H9 (cell line): ENCODE measurements at regions not wholly inside any gene's neighbourhood (a gene's known extent, or its start where the extent isn't known, plus 50 kb on each side); places are given as distances from the start of the nearest gene placed in this dataset.
A peak's percentile ranks its signal among the peaks of the same experiment; 100 is the strongest.

ENCODE experiments used
- DNase-seq: peaks from one replicate; pipeline ENCODE4 v3.0.0-alpha.2; 2017
- H2AFZ ChIP-seq: one replicate; pipeline ENCODE4 v1.6.1; 2013; ENCODE audit warnings: mild to moderate bottlenecking, low read length, control low read depth, moderate library complexity
- H2AK5ac ChIP-seq: 2 replicates; pipeline ENCODE4 v1.6.1; 2013; ENCODE audit warnings: low read length, control low read depth, mixed read lengths; ENCODE audit not compliant: insufficient read length
- H2BK120ac ChIP-seq: one replicate; pipeline ENCODE4 v1.6.1; 2013; ENCODE audit warnings: low read depth, mild to moderate bottlenecking, low read length, control low read depth, inconsistent platforms; ENCODE audit not compliant: poor library complexity, severe bottlenecking
- H2BK12ac ChIP-seq: 2 replicates; pipeline ENCODE4 v1.6.1; 2013; ENCODE audit warnings: low read length, control low read depth, mixed read lengths, low read depth; ENCODE audit not compliant: insufficient read length
- H2BK15ac ChIP-seq: 2 replicates; pipeline ENCODE4 v1.6.1; 2013; ENCODE audit warnings: low read depth, low read length, control low read depth
- H2BK20ac ChIP-seq: one replicate; pipeline ENCODE4 v1.6.1; 2013; ENCODE audit warnings: low read depth, mild to moderate bottlenecking, low read length, control low read depth, inconsistent platforms; ENCODE audit not compliant: poor library complexity, severe bottlenecking
- H2BK5ac ChIP-seq: 2 replicates; pipeline ENCODE4 v1.6.1; 2013; ENCODE audit warnings: low read length, control low read depth, mixed read lengths; ENCODE audit not compliant: insufficient read length
- H3K14ac ChIP-seq: 2 replicates; pipeline ENCODE4 v1.6.1; 2013; ENCODE audit warnings: low read length, control low read depth; ENCODE audit not compliant: insufficient read depth
- H3K18ac ChIP-seq: 2 replicates; pipeline ENCODE4 v1.6.1; 2013; ENCODE audit warnings: low read depth, mild to moderate bottlenecking, mixed read lengths, low read length, control low read depth; ENCODE audit not compliant: insufficient read length
- H3K23ac ChIP-seq: 2 replicates; pipeline ENCODE4 v1.6.1; 2013; ENCODE audit warnings: low read length, control low read depth, mixed read lengths, low read depth; ENCODE audit not compliant: insufficient read length
- H3K23me2 ChIP-seq: 2 replicates; pipeline ENCODE4 v1.6.1; 2013; ENCODE audit warnings: low read depth, mild to moderate bottlenecking, mixed read lengths, low read length, control low read depth; ENCODE audit not compliant: insufficient read length, poor library complexity, severe bottlenecking
- H3K27ac ChIP-seq: 2 replicates; pipeline ENCODE4 v1.5.1; 2013; ENCODE audit warnings: low read length, control low read depth, mixed read lengths, low read depth; ENCODE audit not compliant: insufficient read length
- H3K27me3 ChIP-seq: 2 replicates; pipeline ENCODE4 v1.6.1; 2013; ENCODE audit warnings: low read length, control low read depth, inconsistent platforms; ENCODE audit not compliant: insufficient read depth
- H3K4ac ChIP-seq: 2 replicates; pipeline ENCODE4 v1.6.1; 2013; ENCODE audit warnings: low read depth, mild to moderate bottlenecking, control low read depth, inconsistent platforms, low read length, moderate library complexity
- H3K4me1 ChIP-seq: 2 replicates; pipeline ENCODE4 v1.6.1; 2013; ENCODE audit warnings: low read length, control low read depth, inconsistent platforms; ENCODE audit not compliant: insufficient read depth
- H3K4me2 ChIP-seq: 2 replicates; pipeline ENCODE4 v1.6.1; 2013; ENCODE audit warnings: low read length, control low read depth, mixed read lengths; ENCODE audit not compliant: insufficient read length, insufficient read depth
- H3K56ac ChIP-seq: 2 replicates; pipeline ENCODE4 v1.6.1; 2013; ENCODE audit warnings: low read depth, mild to moderate bottlenecking, mixed read lengths, low read length, control low read depth; ENCODE audit not compliant: insufficient read length
- H3K79me1 ChIP-seq: 2 replicates; pipeline ENCODE4 v1.6.1; 2013; ENCODE audit warnings: low read depth, mild to moderate bottlenecking, moderate library complexity, low read length, control low read depth, inconsistent platforms; ENCODE audit not compliant: insufficient read depth, poor library complexity, severe bottlenecking
- H3K79me2 ChIP-seq: 2 replicates; pipeline ENCODE4 v1.6.1; 2013; ENCODE audit warnings: low read length, control low read depth, inconsistent platforms; ENCODE audit not compliant: insufficient read depth
- H3K9ac ChIP-seq: 2 replicates; pipeline ENCODE4 v1.6.1; 2013; ENCODE audit warnings: low read length, control low read depth, mixed read lengths; ENCODE audit not compliant: insufficient read length; ENCODE audit errors: extremely low read depth
- H3K9me3 ChIP-seq: one replicate; pipeline ENCODE4 v1.6.1; 2013; ENCODE audit warnings: low read depth, low read length, inconsistent platforms; ENCODE audit not compliant: control insufficient read depth
- H3T11ph ChIP-seq: one replicate; pipeline ENCODE4 v1.6.1; 2013; ENCODE audit warnings: mild to moderate bottlenecking, low read length, control low read depth, inconsistent platforms
- H4K20me1 ChIP-seq: one replicate; pipeline ENCODE4 v1.6.1; 2013; ENCODE audit not compliant: control insufficient read depth, insufficient read length, insufficient read depth
- H4K5ac ChIP-seq: 2 replicates; pipeline ENCODE4 v1.6.1; 2013; ENCODE audit warnings: low read depth, mild to moderate bottlenecking, mixed read lengths, low read length, control low read depth; ENCODE audit not compliant: insufficient read length
- H4K8ac ChIP-seq: replicated peaks from 2 replicates; pipeline ENCODE4 v1.6.1; 2013; ENCODE audit warnings: low read length, control low read depth, mixed read lengths, low read depth; ENCODE audit not compliant: insufficient read length
- H4K91ac ChIP-seq: 2 replicates; pipeline ENCODE4 v1.6.1; 2013; ENCODE audit warnings: low read depth, mild to moderate bottlenecking, moderate library complexity, mixed read lengths, low read length, control low read depth; ENCODE audit not compliant: insufficient read length
- H3K27ac Mint-ChIP-seq, 3 experiments: 2 replicates in 2 of 3; 3 replicates in 1 of 3; pipeline ENCODE4 v1.8.0; 2020 to 2021; ENCODE audit warnings: mixed read lengths in 3 of 3, mild to moderate bottlenecking in 1 of 3, moderate library complexity in 1 of 3
- H3K27me3 Mint-ChIP-seq: 2 replicates; pipeline ENCODE4 v1.8.0; 2021; ENCODE audit warnings: low read depth, mild to moderate bottlenecking, moderate library complexity, mixed read lengths
- H3K36me3 Mint-ChIP-seq, 3 experiments: 2 replicates in 2 of 3; 3 replicates in 1 of 3; pipeline ENCODE4 v1.8.0; 2020 to 2021; ENCODE audit warnings: low read depth in 3 of 3, mixed read lengths in 3 of 3; ENCODE audit not compliant: insufficient read depth in 1 of 3
- H3K4me1 Mint-ChIP-seq, 2 experiments: 2 replicates each; pipeline ENCODE4 v1.8.0; 2020; ENCODE audit warnings: mixed read lengths in 2 of 2
- H3K4me3 Mint-ChIP-seq, 2 experiments: 2 replicates in 1 of 2; 3 replicates in 1 of 2; pipeline ENCODE4 v1.8.0; 2020 to 2021; ENCODE audit warnings: mild to moderate bottlenecking in 2 of 2, mixed read lengths in 2 of 2, moderate library complexity in 1 of 2
- H3K9me3 Mint-ChIP-seq, 2 experiments: 2 replicates in 1 of 2; 3 replicates in 1 of 2; pipeline ENCODE4 v1.8.0; 2020; ENCODE audit warnings: mild to moderate bottlenecking in 2 of 2, mixed read lengths in 2 of 2, moderate library complexity in 1 of 2
- CTCF ChIP-seq: fragments of 200-600 bp; sonication (generic); conservative IDR thresholded peaks from 3 replicates; pipeline ENCODE4 v1.8.0; 2021; ENCODE audit warnings: antibody characterized with exemption, mild to moderate bottlenecking
- WGBS: extraction: QIAGEN DNeasy Blood & Tissue Kit; methylation state at CpG from one replicate; pipeline ENCODE4 v1.1.7; 2013; ENCODE audit warnings: missing lambda C conversion rate, low lambda C conversion rate, mixed read lengths; ENCODE audit not compliant: insufficient read length; ENCODE audit errors: extremely low coverage; 5-methylcytosine and 5-hydroxymethylcytosine counted together

- H2BK12ac ChIP-seq = no peak overlapping the region
- no peaks in the 10 kb centered on the region for H4K20me1 ChIP-seq
- no peak overlapping the region for H2BK120ac ChIP-seq
- Mint-ChIP-seq H3K36me3 (no peaks in the 10 kb centered on the region), H3K4me3 (no peak overlapping the region), H3K27me3 (peaks cover 3% of the 10 kb centered on the region), H3K9me3 (peaks cover 0 to under 1% of the 10 kb centered on the region in 2 experiments; a peak in 1 of 5 replicates), H3K27ac (peak overlapping the region in 1 of 3 experiments; percentile 65; a peak in 1 of 7 replicates), H3K4me1 (peaks cover 9 to 15% of the 10 kb centered on the region in 2 experiments)
- WGBS = no CpG with 5 or more reads among the region's 1 CpG
- no peak overlapping the region for H3K4me2 ChIP-seq
- H4K91ac ChIP-seq = no peak overlapping the region
- H3K56ac ChIP-seq = no peak overlapping the region
- no peak overlapping the region for H2AFZ ChIP-seq
- no peak overlapping the region for H2AK5ac ChIP-seq
- H2BK20ac ChIP-seq = no peak overlapping the region
- H3K27ac ChIP-seq = no peak overlapping the region
- no peak for TF ChIP-seq CTCF
- H3K4ac ChIP-seq = no peak overlapping the region
- H3K14ac ChIP-seq = no peak overlapping the region
- H3K23me2 ChIP-seq = no peaks in the 10 kb centered on the region
- no peak overlapping the region for H4K5ac ChIP-seq
- H3K79me2 ChIP-seq = no peaks in the 10 kb centered on the region
- H4K8ac ChIP-seq = no peak overlapping the region
- no peaks in the 10 kb centered on the region for H3K27me3 ChIP-seq
- no peaks in the 10 kb centered on the region for H3K9me3 ChIP-seq
- H3T11ph ChIP-seq = no peak overlapping the region
- H3K23ac ChIP-seq = no peak overlapping the region
- H3K9ac ChIP-seq = no peak overlapping the region
- no peak overlapping the region for H2BK5ac ChIP-seq
- H2BK15ac ChIP-seq = no peak overlapping the region
- no peak for DNase-seq
- no peaks in the 10 kb centered on the region for H3K79me1 ChIP-seq
- H3K4me1 ChIP-seq = peaks cover 2% of the 10 kb centered on the region; the same call in 1 of the 2 replicates
- no peak overlapping the region for H3K18ac ChIP-seq
These were observed 529.2 kb downstream of the EBF1 start for GRCh38 chr5:158570502-158570901.
